ENCODE measurements at regions not wholly inside any gene's neighbourhood (a gene's known extent, or its start where the extent isn't known, plus 50 kb on each side); places are given as distances from the start of the nearest gene placed in this dataset.
"Not testable (repeated sequence)": the region's sequence is repeated elsewhere in the genome, so short reads cannot be mapped to it uniquely, and the experiment has no call there.

GRCh38 chr3:153269730-153270129 is 107.7 kb downstream of the RAP2B start:
- DNase-seq: no peak

- no peak for DNase-seq
These were observed 111.2 kb downstream of the RAP2B start for GRCh38 chr3:153273217-153273616.

DNA sequence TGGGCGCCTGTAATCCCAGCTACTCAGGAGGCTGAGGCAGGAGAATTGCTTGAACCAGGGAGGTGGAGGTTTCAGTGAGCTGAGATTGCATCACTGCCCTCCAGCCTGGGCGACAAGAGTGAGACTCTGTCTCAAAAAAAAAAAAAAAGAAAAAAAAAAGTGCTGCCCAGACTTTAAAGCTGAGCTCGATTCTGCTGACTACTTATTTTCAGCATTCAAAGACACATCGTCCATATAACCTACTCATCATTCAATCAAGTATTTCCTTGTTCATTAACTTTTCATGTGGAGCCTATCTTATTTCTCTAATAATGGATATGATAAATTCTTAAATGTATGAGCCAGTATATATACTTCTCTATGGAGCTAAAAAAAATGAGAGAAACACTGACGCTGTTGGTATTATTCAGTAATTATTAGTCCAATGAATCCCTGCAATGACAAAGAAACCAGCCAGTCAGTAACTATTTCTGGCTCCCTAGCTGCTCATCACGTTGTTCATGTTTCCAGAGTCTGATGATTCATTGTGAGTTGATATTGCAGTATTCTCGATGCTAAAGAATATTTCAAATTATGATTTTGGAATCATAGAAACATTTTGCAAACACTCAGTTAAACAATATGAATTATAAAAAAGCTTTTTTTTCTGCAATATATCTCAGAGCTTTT is 111.9 kb downstream of the RAP2B start:
- no peak for DNase-seq

DNA sequence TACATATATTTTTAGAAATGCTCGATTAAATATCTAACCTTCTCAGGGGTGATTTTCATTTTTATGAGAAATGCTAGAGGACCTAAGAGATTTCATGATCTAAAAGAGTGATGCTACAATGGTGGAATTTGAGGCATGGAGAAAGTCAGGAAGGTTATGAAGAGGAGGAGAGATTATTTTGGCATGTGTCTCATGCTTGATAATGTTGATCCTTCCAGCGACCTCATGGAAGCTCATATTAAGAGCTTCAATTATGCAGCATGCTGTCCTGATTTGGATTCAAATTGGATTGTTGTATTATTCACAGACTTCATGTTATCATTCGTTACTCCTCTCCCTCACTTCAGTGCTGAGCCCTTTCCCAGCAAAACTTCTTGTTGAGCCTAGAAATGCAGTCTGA is 112.5 kb downstream of the RAP2B start:
- DNase-seq: no peak

GRCh38 chr3:153275514-153275913 is 113.5 kb downstream of the RAP2B start:
- no peak for DNase-seq

DNA sequence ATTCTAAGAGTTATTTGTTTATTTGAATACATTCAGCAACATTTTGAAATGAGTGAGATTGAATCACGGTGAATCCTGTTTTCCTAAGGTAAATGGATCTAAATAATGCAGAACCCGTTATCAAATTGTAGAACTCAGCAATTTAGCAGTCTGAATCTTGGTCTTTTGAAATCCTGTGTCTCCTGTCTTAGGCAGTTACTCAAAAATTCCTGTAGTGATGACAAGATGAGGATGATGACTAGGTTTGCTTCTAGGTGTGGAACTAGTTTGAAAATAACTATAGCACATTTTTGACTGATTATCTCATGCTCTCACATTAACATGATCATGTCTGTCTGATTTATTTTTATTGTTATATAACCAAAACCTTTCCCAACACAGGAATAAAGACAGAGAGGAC is 115.0 kb downstream of the RAP2B start:
- no peak for DNase-seq

DNA sequence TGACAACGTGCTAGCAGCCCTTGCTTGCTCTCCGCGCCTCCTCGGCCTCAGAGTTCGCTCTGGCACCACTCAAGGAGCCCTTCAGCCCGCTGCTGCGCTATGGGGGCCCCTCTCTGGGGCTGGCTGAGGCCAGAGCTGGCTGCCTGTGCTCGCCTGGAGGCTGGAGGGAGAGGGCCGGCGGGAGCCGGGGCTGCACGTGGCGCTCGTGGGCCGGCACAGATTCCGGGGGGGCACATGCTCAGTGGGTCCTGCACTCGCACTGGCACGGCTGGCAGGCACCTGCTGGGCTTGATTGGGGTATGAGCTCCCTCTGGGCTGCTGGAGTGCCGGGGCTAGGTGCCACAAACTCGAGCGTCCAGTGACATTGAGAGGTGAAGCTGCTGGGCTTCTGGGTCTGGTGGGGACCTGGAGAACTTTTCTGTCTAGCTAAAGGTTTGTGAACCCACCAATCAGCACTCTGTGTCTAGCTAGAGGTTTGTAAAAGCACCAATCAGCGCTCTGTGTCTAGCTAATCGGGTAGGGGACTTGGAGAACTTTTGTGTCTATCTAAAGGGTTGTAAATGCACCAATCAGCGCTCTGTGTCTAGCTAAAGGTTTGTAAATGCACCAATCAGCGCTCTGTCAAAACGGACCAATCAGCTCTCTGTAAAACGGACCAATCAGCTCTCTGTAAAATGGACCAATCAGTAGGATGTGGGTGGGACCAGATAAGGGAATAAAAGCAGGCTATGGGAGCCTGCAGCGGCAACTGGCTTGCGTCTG is 119.4 kb downstream of the RAP2B start:
- not testable (repeated sequence) for DNase-seq

DNA sequence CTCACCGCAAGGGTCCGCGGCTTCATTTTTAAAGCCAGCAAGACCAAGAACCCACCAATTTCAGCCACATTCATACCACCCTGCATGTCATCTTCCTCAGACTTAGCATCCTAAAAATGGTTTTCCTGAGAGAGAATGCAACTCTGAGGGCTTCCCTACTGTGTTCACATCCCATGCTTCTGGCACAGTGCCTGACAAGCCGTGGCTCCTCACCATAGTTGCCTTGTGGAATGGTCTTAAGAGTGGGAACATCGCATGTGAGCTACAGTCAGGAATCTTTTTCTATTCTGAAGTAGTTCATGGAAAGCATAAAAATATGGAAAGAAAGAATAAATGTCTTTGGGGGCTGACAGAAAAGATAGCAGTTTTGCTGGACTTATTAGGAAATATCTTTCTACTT is 120.3 kb downstream of the RAP2B start:
- DNase-seq: no peak

DNA sequence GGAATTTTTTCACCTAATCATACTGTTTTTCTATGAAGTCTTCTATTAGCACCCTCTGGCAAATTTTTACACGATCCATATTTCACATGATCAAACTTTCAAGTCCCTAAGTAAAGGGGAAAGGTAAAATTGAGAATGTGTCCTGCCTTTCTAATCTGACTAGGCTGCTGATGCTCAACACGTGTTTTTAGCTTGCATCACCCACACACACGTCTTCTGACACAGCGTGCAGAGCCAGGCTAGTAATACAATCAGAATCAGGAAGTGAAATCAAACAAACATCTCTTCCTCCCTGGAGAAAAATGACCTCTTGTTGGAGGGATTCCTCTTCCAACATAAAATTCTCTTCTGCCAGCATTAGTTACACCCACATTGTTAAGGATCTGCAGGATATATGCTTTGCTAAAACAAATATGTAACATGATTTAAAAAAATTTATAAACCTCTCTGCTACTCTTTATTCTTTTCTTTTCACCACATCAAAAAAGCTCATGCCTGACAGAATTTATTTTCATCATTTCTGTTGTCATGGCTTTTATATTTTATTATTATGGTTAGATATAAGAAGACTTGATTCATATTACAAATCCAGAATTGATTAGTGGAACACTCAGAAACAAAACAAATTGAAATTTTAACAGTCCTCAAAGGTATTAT is 122.4 kb downstream of the RAP2B start:
- DNase-seq: no peak

GRCh38 chr3:153285194-153285641 is 123.2 kb downstream of the RAP2B start:
- no peak for DNase-seq

- no peak for DNase-seq
These were observed 124.0 kb downstream of the RAP2B start for GRCh38 chr3:153285982-153286381.

DNA sequence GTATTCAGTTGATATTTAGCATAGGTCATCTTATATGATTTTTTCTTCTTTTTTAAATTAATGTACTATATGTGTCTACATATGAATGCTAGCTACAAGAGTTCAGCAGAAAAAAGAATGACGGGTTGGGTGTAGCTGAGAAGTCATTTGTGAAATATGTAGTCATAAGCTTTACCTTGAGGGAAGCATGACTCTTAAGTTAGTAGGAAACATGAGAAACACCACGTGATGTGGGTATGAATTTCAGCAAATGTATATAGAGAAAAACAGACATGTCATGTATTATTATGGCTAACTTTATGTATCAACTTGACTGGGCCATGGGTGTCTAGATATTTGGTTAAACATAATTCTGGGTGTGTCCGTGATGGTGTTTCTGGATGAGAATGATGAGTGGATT is 125.0 kb downstream of the RAP2B start:
- no peak for DNase-seq

DNA sequence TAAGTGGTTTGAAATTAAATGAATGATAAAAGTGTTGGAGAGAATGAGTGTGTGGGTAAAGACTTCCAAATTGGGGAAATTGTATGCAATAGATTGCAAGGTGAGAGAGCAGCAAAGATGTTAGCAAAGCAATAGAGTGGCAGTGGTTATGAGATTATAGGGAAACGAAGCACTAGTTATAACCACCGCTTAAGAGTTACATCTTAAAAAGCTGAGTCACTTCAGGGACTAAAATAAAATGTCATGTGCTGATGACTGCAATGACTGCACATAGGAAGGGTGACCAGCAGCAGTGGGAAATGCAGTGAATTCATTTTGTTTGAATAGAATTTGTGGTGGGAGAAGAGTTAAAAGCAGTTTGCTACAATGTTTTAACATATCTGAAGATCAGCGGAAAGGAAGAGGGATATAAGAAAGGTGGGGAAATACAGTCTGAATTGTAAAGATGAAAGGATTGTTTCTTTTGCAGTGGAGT is 127.3 kb downstream of the RAP2B start:
- no peak for DNase-seq

DNA sequence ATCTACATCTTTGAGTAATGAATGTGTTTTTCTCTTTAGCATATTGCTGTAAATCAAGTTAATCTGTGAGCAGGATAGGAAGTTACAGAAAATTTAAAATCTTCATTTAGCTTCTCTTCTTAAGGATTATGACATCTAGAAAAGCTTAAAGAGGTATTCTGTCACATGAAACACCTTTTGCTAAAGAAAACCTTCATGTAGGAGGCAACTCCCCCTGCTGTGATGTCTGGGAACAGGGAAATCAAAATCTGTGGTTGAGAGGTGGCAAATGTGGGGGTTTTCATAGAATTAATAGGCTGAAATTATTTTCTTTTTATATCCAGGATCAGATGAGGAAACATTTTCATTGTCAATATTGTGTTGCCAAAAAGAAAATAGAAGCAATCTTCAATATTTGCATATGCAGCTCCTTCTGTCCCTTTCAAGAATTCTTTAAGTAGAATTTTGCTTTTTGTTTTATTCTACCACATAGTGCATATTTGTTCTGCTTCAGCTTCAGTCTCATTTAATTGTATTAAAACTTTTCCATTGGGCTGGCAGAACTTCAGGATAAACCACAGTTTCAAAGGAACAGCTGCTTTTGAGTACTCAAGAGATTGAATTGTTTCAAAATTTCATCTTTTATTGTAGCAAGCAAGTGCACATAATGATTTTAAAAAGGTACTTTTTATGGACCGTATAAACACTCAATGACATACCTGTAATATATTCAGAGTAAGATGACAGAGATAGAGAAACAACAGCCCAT is 128.4 kb downstream of the RAP2B start:
- DNase-seq: no peak

- DNase-seq: no peak
These were observed 129.1 kb downstream of the RAP2B start for GRCh38 chr3:153291059-153291685.

- DNase-seq: no peak
These were observed 131.2 kb downstream of the RAP2B start for GRCh38 chr3:153293265-153293664.

GRCh38 chr3:153295901-153296300 is 133.9 kb downstream of the RAP2B start:
- DNase-seq: no peak

GRCh38 chr3:153305189-153305588 is 143.2 kb downstream of the RAP2B start:
- DNase-seq: no peak

DNA sequence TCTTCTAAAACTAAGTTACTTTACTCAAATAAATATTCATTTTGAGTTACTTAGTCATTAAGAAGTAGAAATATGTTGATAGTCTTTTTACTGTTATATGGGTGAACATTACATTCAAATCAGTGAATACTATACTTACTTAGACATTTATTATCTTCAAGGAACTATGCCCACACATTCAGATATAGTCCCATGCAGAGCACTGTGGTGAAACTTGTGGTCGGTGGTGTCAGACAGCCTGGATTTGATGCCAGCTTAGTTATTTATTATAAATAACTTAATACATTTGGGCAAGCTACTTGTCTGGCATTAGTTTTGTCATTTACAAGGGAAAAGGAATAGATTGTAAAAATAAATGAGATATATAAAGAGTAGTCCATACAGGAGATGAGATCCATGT is 149.5 kb downstream of the RAP2B start:
- DNase-seq: no peak

GRCh38 chr3:153313302-153313965 is 151.4 kb downstream of the RAP2B start:
- no peak for DNase-seq

DNA sequence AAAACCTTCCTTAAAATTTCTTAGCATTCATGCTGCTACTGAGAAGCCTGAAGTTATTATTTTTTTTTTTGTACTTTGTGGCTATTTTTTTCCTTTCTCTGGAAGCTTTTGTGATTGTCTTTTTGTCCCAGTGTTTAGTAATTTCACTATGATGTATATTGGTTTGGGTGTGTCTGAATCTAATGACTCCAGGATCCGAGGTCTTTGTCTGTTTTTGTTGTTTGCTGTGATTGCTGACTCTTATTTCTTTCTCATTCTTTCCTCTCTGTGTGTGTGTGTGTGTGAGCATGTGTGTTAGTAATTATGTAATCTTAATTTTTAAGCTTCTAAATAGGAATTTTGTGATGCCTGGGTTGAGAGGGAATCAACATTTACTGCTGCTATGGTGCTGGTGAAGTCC is 152.0 kb downstream of the RAP2B start:
- DNase-seq: no peak

DNA sequence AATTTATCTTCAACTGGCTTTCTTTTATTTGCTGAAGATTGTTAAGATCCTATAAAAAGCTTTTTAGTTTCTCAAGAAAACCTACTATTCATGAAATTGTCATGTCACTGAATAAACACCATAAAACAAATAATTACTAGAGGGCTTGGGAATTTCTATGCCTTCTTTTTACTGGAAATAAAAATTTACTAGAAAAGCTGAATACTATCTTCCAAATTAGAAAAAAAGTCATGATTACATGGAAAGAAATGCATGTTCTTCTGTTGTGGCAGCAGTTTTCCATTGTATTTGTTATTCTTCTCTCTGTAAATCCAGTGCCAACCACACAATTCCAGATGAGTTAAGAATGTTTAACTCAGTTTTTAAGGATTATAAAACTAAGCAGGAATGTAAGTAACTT is 153.8 kb downstream of the RAP2B start:
- no peak for DNase-seq
